Skeletal muscle cell (primary cell): ENCODE measurements at regions not wholly inside any gene's neighbourhood (a gene's known extent, or its start where the extent isn't known, plus 50 kb on each side); places are given as distances from the start of the nearest gene placed in this dataset.
"Not testable (repeated sequence)": the region's sequence is repeated elsewhere in the genome, so short reads cannot be mapped to it uniquely, and the experiment has no call there.

Experiments
- DNase-seq: peaks from one replicate; pipeline ENCODE4 v3.0.0-alpha.2; 2010; ENCODE audit warnings: low read depth
- H3K4me3 ChIP-seq: 2 replicates; pipeline ENCODE4 v1.5.1; 2011; ENCODE audit warnings: low read depth, mild to moderate bottlenecking, control low read depth, low read length, moderate library complexity

GRCh38 chr12:34097213-34097612 lies 74.9 kb downstream of the ALG10 start:
- DNase-seq, result no peak
- H3K4me3 ChIP-seq, result no peak overlapping the region

- DNase-seq, result no peak
- H3K4me3 ChIP-seq, result no peak overlapping the region
Measured at GRCh38 chr12:34105392-34105933, 83.2 kb downstream of the ALG10 start.

- H3K4me3 ChIP-seq, result no peak overlapping the region
- no peak for DNase-seq
Measured at GRCh38 chr12:34106172-34106571, 83.9 kb downstream of the ALG10 start.

- DNase-seq, result no peak
- no peak overlapping the region for H3K4me3 ChIP-seq
Measured at GRCh38 chr12:34107016-34107415, 84.7 kb downstream of the ALG10 start.

GRCh38 chr12:34107781-34108404 lies 85.6 kb downstream of the ALG10 start:
- no peak overlapping the region for H3K4me3 ChIP-seq
- no peak for DNase-seq

GRCh38 chr12:34108405-34108803 lies 86.1 kb downstream of the ALG10 start:
- H3K4me3 ChIP-seq, result no peak overlapping the region
- DNase-seq, result no peak

- no peak overlapping the region for H3K4me3 ChIP-seq
- DNase-seq, result no peak
Measured at GRCh38 chr12:34108967-34109366, 86.7 kb downstream of the ALG10 start.

GRCh38 chr12:34109390-34109789 lies 87.1 kb downstream of the ALG10 start:
- no peak overlapping the region for H3K4me3 ChIP-seq
- DNase-seq, result no peak

- not testable (repeated sequence) for DNase-seq, H3K4me3 ChIP-seq
Measured at GRCh38 chr12:34109909-34110531, 87.7 kb downstream of the ALG10 start.

- H3K4me3 ChIP-seq, result no peak overlapping the region
- DNase-seq, result no peak
Measured at GRCh38 chr12:34119366-34119765, 97.1 kb downstream of the ALG10 start.

- no peak overlapping the region for H3K4me3 ChIP-seq
- no peak for DNase-seq
Measured at GRCh38 chr12:34121360-34121759, 99.1 kb downstream of the ALG10 start.

- not testable (repeated sequence) for H3K4me3 ChIP-seq
- DNase-seq, result peak; percentile 6
Measured at GRCh38 chr12:34123092-34123491, 100.8 kb downstream of the ALG10 start.

GRCh38 chr12:34124608-34125007 lies 102.3 kb downstream of the ALG10 start:
- no peak overlapping the region for H3K4me3 ChIP-seq
- DNase-seq, result no peak

- no peak for DNase-seq
- H3K4me3 ChIP-seq, result no peak overlapping the region
Measured at GRCh38 chr12:34126239-34126641, 103.9 kb downstream of the ALG10 start.

- H3K4me3 ChIP-seq, result no peak overlapping the region
Measured at GRCh38 chr12:34126805-34127204, 104.5 kb downstream of the ALG10 start.

GRCh38 chr12:34127379-34127778 lies 105.1 kb downstream of the ALG10 start:
- H3K4me3 ChIP-seq, DNase-seq: not testable (repeated sequence)

More at GRCh38 chr12:34126805-34127204, 104.5 kb downstream of the ALG10 start:
- no peak for DNase-seq

GRCh38 chr12:34142430-34142829 lies 120.1 kb downstream of the ALG10 start:
- no peak for DNase-seq
- no peak overlapping the region for H3K4me3 ChIP-seq

GRCh38 chr12:34151019-34151418 lies 128.7 kb downstream of the ALG10 start:
- DNase-seq, result no peak
- no peak overlapping the region for H3K4me3 ChIP-seq

- DNase-seq, result no peak
- no peak overlapping the region for H3K4me3 ChIP-seq
Measured at GRCh38 chr12:34163443-34163842, 141.1 kb downstream of the ALG10 start.

- no peak for DNase-seq
- H3K4me3 ChIP-seq, result no peak overlapping the region
Measured at GRCh38 chr12:34166427-34167060, 144.2 kb downstream of the ALG10 start.

GRCh38 chr12:34168507-34168906 lies 146.2 kb downstream of the ALG10 start:
- not testable (repeated sequence) for DNase-seq, H3K4me3 ChIP-seq
